ENCODE measurements at regions not wholly inside any gene's neighbourhood (a gene's known extent, or its start where the extent isn't known, plus 50 kb on each side); places are given as distances from the start of the nearest gene placed in this dataset.

GRCh38 chr2:12063210-12063609 lies 316.8 kb downstream of the LPIN1 start:
- no peak for TF ChIP-seq CTCF (IDR thresholded peaks at IDR 0.05)
- TF ChIP-seq POLR2A (IDR thresholded peaks at IDR 0.05): no peak
